Bronchial epithelial cell (primary cell): ENCODE measurements at regions not wholly inside any gene's neighbourhood (a gene's known extent, or its start where the extent isn't known, plus 50 kb on each side); places are given as distances from the start of the nearest gene placed in this dataset.
A peak's percentile ranks its signal among the peaks of the same experiment; 100 is the strongest.

ENCODE experiments used
- DNase-seq: peaks from one replicate; pipeline ENCODE4 v3.0.0-alpha.2; 2010; ENCODE audit warnings: low read depth
- FAIRE-seq: peaks from 2 replicates; lab custom pipeline; 2011; peaks lifted over from hg19 to GRCh38; lab: Jason Lieb, UNC
- H3K27me3 ChIP-seq: 2 replicates; pipeline ENCODE4 v1.5.1; 2011; ENCODE audit warnings: low read length; ENCODE audit not compliant: control insufficient read depth, insufficient read depth
- H3K36me3 ChIP-seq: 2 replicates; pipeline ENCODE4 v1.5.1; 2011; ENCODE audit warnings: low read length; ENCODE audit not compliant: control insufficient read depth, insufficient read depth
- H3K4me3 ChIP-seq: 2 replicates; pipeline ENCODE4 v1.5.1; 2011; ENCODE audit warnings: mild to moderate bottlenecking, low read depth, low read length, control low read depth
- TF ChIP-seq, protein P1 (sequence below): IDR thresholded peaks from 2 replicates; pipeline ENCODE4 v1.5.1; 2011; ENCODE audit warnings: mild to moderate bottlenecking, moderate library complexity, low read length, control low read depth, inconsistent platforms; ENCODE audit not compliant: insufficient read depth, severe bottlenecking

GRCh38 chr12:115185506-115185905, 501.5 kb upstream of the TBX3 start:
- Histone ChIP-seq H3K36me3 (no peaks in the 10 kb centered on the region), H3K27me3 (no peaks in the 10 kb centered on the region), H3K4me3 (no peak overlapping the region)
- TF ChIP-seq, protein P1, sequence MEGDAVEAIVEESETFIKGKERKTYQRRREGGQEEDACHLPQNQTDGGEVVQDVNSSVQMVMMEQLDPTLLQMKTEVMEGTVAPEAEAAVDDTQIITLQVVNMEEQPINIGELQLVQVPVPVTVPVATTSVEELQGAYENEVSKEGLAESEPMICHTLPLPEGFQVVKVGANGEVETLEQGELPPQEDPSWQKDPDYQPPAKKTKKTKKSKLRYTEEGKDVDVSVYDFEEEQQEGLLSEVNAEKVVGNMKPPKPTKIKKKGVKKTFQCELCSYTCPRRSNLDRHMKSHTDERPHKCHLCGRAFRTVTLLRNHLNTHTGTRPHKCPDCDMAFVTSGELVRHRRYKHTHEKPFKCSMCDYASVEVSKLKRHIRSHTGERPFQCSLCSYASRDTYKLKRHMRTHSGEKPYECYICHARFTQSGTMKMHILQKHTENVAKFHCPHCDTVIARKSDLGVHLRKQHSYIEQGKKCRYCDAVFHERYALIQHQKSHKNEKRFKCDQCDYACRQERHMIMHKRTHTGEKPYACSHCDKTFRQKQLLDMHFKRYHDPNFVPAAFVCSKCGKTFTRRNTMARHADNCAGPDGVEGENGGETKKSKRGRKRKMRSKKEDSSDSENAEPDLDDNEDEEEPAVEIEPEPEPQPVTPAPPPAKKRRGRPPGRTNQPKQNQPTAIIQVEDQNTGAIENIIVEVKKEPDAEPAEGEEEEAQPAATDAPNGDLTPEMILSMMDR, result no peak
- no peak for DNase-seq
- peak; percentile 60 for FAIRE-seq

DNA sequence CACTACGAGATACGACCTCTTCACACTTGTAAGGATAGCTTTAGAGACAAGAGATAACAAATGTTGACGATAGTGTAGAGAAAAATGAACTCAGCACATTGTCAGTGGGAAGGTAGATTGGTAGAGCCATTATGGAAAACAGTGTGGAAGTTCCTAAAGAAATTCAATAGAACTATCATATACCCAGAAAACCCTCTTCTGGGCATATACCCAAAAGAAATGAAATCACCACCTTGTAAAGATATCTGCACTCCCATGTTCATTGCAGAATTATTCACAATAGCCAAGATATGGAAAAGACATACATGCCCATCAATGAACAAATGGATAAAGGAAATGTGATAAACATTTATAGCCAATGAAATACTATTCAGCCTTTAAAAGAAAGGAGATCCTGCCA, 499.8 kb upstream of the TBX3 start:
- TF ChIP-seq, protein P1, result no peak

GRCh38 chr12:115177899-115178298, 493.9 kb upstream of the TBX3 start:
- DNase-seq (no peak), FAIRE-seq (peak; percentile 18)
- Histone ChIP-seq H3K4me3 (no peak overlapping the region), H3K27me3 (no peaks in the 10 kb centered on the region), H3K36me3 (no peaks in the 10 kb centered on the region)
- TF ChIP-seq, protein P1, result no peak

More for the DNA sequence above, 499.8 kb upstream of the TBX3 start:
- H3K4me3 ChIP-seq, result no peak overlapping the region
- H3K36me3 ChIP-seq, result no peaks in the 10 kb centered on the region
- no peaks in the 10 kb centered on the region for H3K27me3 ChIP-seq
- FAIRE-seq (no peak), DNase-seq (no peak)

DNA sequence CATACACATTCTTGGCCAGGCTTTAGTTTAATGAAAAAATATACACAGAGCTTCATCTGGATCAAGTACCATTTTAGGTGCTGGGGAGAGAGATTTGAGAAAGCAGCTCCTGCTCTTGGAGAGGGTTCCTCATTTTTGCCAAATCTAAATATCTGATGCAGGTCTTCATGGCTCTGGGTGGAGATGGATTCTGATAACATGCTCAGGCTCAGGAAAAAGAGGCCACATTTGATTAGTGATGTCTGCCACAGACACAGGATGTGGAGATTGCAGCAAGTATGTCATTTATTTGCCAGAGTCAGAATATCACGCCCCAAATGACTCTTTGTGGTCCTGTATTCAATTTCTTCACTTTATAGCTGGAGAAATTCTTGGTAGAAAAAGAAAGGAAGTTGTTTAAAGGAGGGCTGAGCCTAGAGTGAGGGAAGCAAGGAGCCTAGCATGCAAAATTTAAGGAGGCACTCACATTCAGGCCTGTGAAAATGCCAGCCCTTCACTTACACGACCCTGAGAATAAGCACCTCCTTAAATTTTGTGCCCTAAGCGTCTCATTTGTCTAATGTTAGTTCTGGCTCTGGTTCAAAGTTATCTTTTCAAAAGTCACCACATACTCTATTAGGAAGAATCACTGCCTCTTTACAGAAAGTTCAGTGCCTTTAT, 492.9 kb upstream of the TBX3 start:
- Histone ChIP-seq H3K36me3 (no peaks in the 10 kb centered on the region), H3K27me3 (no peaks in the 10 kb centered on the region), H3K4me3 (no peak overlapping the region)
- TF ChIP-seq, protein P1, result no peak
- no peak for FAIRE-seq
- no peak for DNase-seq

DNA sequence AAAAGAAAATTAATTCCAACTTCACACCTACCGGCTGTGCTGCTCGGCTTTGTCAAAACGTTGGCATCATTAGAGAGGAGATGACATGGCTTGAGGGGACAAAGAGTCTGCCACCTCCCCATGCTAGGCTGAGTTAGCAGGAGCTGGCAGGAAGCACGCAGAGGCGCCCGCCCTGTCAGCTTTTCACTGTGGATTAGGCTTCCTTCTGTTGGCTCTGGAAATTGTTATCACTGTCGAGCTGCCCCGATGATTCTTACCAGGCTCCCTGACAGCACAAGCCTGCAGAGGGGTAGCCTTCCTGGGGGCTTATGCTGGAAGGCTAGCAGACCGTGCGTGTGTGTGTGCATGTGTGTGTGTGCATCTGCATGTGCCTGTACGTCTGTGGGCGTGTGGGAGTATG, 490.9 kb upstream of the TBX3 start:
- DNase-seq (no peak), FAIRE-seq (no peak)
- TF ChIP-seq, protein P1, result no peak
- Histone ChIP-seq H3K36me3 (no peaks in the 10 kb centered on the region), H3K4me3 (no peak overlapping the region), H3K27me3 (no peaks in the 10 kb centered on the region)

- TF ChIP-seq, protein P1, result no peak
- DNase-seq, result no peak
- no peak for FAIRE-seq
These were observed 488.5 kb upstream of the TBX3 start for GRCh38 chr12:115172521-115172920.

More at GRCh38 chr12:115172521-115172920, 488.5 kb upstream of the TBX3 start:
- H3K4me3 ChIP-seq, result no peak overlapping the region
- no peaks in the 10 kb centered on the region for H3K27me3 ChIP-seq
- H3K36me3 ChIP-seq, result no peaks in the 10 kb centered on the region
